SK-N-SH treated with all-trans-retinoic acid at 6 μM for 48 hours (cell line): ENCODE measurements at regions not wholly inside any gene's neighbourhood (a gene's known extent, or its start where the extent isn't known, plus 50 kb on each side); places are given as distances from the start of the nearest gene placed in this dataset.

ENCODE experiments used
- ARNTL ChIP-seq: fragments of 450-650 bp; formaldehyde crosslinking; IDR thresholded peaks from 2 replicates; pipeline ENCODE4 v1.5.0; 2020; ENCODE audit warnings: low read depth, mild to moderate bottlenecking, moderate library complexity, borderline replicate concordance
- BACH2 ChIP-seq: fragments of 250-450 bp; sonication (Bioruptor Pico); IDR thresholded peaks from 2 replicates; pipeline ENCODE4 v1.9.0; 2021; ENCODE audit warnings: mild to moderate bottlenecking, borderline replicate concordance
- CSDC2 ChIP-seq: fragments of 250-450 bp; sonication (Bioruptor Pico); IDR thresholded peaks from 2 replicates; pipeline ENCODE4 v1.5.0; 2020; ENCODE audit warnings: mild to moderate bottlenecking, moderate library complexity
- PATZ1 ChIP-seq: fragments of 250-450 bp; sonication (Bioruptor Pico); IDR thresholded peaks from 2 replicates; pipeline ENCODE4 v1.8.0; 2020; ENCODE audit warnings: mild to moderate bottlenecking, moderate library complexity, borderline replicate concordance
- ZC3H10 ChIP-seq: fragments of 250-450 bp; sonication (Bioruptor Pico); IDR thresholded peaks from 2 replicates; pipeline ENCODE4 v1.5.1; 2021; ENCODE audit warnings: mild to moderate bottlenecking, moderate library complexity
- ZNF70 ChIP-seq: fragments of 450-650 bp; formaldehyde crosslinking; IDR thresholded peaks from 2 replicates; pipeline ENCODE4 v1.5.0; 2020; ENCODE audit warnings: mild to moderate bottlenecking, moderate library complexity
- TF ChIP-seq, protein P1 (sequence below): fragments of 250-450 bp; sonication (Bioruptor Pico); IDR thresholded peaks from 2 replicates; pipeline ENCODE4 v1.5.0; 2020; ENCODE audit warnings: mild to moderate bottlenecking, moderate library complexity
- TF ChIP-seq, protein P2 (sequence below): fragments of 250-450 bp; sonication (Bioruptor Pico); IDR thresholded peaks from 2 replicates; pipeline ENCODE4 v1.8.0; 2021; ENCODE audit warnings: low read depth, mild to moderate bottlenecking, moderate library complexity, borderline replicate concordance

GRCh38 chr10:110395350-110396283, 90.9 kb upstream of the SMNDC1 start:
- TF ChIP-seq PATZ1 (CRISPR knock-in tag) (no peak), ARNTL (CRISPR knock-in tag) (no peak), BACH2 (no peak), ZNF70 (no peak), ZC3H10 (no peak), CSDC2 (CRISPR knock-in tag) (no peak)
- TF ChIP-seq, protein P1, sequence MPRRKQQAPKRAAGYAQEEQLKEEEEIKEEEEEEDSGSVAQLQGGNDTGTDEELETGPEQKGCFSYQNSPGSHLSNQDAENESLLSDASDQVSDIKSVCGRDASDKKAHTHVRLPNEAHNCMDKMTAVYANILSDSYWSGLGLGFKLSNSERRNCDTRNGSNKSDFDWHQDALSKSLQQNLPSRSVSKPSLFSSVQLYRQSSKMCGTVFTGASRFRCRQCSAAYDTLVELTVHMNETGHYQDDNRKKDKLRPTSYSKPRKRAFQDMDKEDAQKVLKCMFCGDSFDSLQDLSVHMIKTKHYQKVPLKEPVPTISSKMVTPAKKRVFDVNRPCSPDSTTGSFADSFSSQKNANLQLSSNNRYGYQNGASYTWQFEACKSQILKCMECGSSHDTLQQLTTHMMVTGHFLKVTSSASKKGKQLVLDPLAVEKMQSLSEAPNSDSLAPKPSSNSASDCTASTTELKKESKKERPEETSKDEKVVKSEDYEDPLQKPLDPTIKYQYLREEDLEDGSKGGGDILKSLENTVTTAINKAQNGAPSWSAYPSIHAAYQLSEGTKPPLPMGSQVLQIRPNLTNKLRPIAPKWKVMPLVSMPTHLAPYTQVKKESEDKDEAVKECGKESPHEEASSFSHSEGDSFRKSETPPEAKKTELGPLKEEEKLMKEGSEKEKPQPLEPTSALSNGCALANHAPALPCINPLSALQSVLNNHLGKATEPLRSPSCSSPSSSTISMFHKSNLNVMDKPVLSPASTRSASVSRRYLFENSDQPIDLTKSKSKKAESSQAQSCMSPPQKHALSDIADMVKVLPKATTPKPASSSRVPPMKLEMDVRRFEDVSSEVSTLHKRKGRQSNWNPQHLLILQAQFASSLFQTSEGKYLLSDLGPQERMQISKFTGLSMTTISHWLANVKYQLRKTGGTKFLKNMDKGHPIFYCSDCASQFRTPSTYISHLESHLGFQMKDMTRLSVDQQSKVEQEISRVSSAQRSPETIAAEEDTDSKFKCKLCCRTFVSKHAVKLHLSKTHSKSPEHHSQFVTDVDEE (CRISPR knock-in tag): no peak
- TF ChIP-seq, protein P2, sequence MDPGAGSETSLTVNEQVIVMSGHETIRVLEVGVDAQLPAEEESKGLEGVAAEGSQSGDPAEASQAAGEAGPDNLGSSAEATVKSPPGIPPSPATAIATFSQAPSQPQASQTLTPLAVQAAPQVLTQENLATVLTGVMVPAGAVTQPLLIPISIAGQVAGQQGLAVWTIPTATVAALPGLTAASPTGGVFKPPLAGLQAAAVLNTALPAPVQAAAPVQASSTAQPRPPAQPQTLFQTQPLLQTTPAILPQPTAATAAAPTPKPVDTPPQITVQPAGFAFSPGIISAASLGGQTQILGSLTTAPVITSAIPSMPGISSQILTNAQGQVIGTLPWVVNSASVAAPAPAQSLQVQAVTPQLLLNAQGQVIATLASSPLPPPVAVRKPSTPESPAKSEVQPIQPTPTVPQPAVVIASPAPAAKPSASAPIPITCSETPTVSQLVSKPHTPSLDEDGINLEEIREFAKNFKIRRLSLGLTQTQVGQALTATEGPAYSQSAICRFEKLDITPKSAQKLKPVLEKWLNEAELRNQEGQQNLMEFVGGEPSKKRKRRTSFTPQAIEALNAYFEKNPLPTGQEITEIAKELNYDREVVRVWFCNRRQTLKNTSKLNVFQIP (CRISPR knock-in tag): no peak
